MM.1S (cell line): ENCODE measurements at regions not wholly inside any gene's neighbourhood (a gene's known extent, or its start where the extent isn't known, plus 50 kb on each side); places are given as distances from the start of the nearest gene placed in this dataset.

Experiments used
- DNase-seq: peaks from one replicate; pipeline ENCODE4 v3.0.0-alpha.2; 2015
- H2AFZ ChIP-seq: fragments of 300-600 bp; sonication (generic); 2 replicates; pipeline ENCODE4 v1.6.0; 2016; ENCODE audit warnings: antibody characterized with exemption, low read length
- H3F3A ChIP-seq: fragments of 300-600 bp; sonication (generic); 2 replicates; pipeline ENCODE4 v1.6.1; 2016; ENCODE audit warnings: mild to moderate bottlenecking, antibody characterized with exemption, low read length, moderate library complexity, mixed read lengths; ENCODE audit not compliant: insufficient read depth
- H3K27ac ChIP-seq: fragments of 300-600 bp; sonication (generic); 2 replicates; pipeline ENCODE4 v1.5.1; 2016; ENCODE audit warnings: mild to moderate bottlenecking, low read length
- H3K27me3 ChIP-seq: fragments of 300-600 bp; sonication (generic); replicated peaks from 2 replicates; pipeline ENCODE4 v1.6.0; 2016; ENCODE audit warnings: low read length; ENCODE audit not compliant: insufficient read depth
- H3K36me3 ChIP-seq: fragments of 300-600 bp; sonication (generic); replicated peaks from 2 replicates; pipeline ENCODE4 v1.6.1; 2016; ENCODE audit warnings: mild to moderate bottlenecking, low read length, mixed read lengths; ENCODE audit not compliant: insufficient read depth
- H3K4me1 ChIP-seq: fragments of 300-600 bp; sonication (generic); 2 replicates; pipeline ENCODE4 v1.6.1; 2016; ENCODE audit warnings: low read length, mixed read lengths
- H3K4me2 ChIP-seq: fragments of 300-600 bp; sonication (generic); 2 replicates; pipeline ENCODE4 v1.6.0; 2016; ENCODE audit warnings: low read depth, low read length
- H3K4me3 ChIP-seq: fragments of 300-600 bp; sonication (generic); 2 replicates; pipeline ENCODE4 v1.5.1; 2016; ENCODE audit warnings: low read length, mixed read lengths
- H3K79me2 ChIP-seq: fragments of 300-600 bp; sonication (generic); 2 replicates; pipeline ENCODE4 v1.6.1; 2016; ENCODE audit warnings: mixed run types, low read length, mixed read lengths
- H3K9ac ChIP-seq: fragments of 300-600 bp; sonication (generic); 2 replicates; pipeline ENCODE4 v1.6.1; 2016; ENCODE audit warnings: low read length, mixed read lengths
- H3K9me2 ChIP-seq: fragments of 300-600 bp; sonication (generic); replicated peaks from 2 replicates; pipeline ENCODE4 v1.6.1; 2016; ENCODE audit warnings: mild to moderate bottlenecking, low read length, mixed read lengths; ENCODE audit not compliant: insufficient read depth
- H3K9me3 ChIP-seq: fragments of 300-600 bp; sonication (generic); replicated peaks from 2 replicates; pipeline ENCODE4 v1.6.1; 2016; ENCODE audit warnings: mild to moderate bottlenecking, low read length, mixed read lengths; ENCODE audit not compliant: insufficient read depth
- H4K20me1 ChIP-seq: fragments of 300-600 bp; sonication (generic); 2 replicates; pipeline ENCODE4 v1.6.1; 2016; ENCODE audit warnings: mild to moderate bottlenecking, low read length, moderate library complexity, mixed read lengths; ENCODE audit not compliant: insufficient read depth
- EZH2 ChIP-seq: fragments of 300-600 bp; sonication (generic); optimal IDR thresholded peaks from 2 replicates; pipeline ENCODE3; 2017; ENCODE audit warnings: low read depth, mild to moderate bottlenecking, antibody characterized with exemption, low read length, mixed read lengths
- EZH2phosphoT487 ChIP-seq: fragments of 300-600 bp; sonication (generic); IDR thresholded peaks from 2 replicates; pipeline ENCODE4 v1.6.1; 2018; ENCODE audit warnings: antibody characterized with exemption, low read length
- TF ChIP-seq, protein P1 (sequence below): fragments of 300-600 bp; sonication (generic); IDR thresholded peaks from 2 replicates; pipeline ENCODE4 v1.5.1; 2016; ENCODE audit warnings: antibody characterized with exemption, low read length, mixed read lengths

DNA sequence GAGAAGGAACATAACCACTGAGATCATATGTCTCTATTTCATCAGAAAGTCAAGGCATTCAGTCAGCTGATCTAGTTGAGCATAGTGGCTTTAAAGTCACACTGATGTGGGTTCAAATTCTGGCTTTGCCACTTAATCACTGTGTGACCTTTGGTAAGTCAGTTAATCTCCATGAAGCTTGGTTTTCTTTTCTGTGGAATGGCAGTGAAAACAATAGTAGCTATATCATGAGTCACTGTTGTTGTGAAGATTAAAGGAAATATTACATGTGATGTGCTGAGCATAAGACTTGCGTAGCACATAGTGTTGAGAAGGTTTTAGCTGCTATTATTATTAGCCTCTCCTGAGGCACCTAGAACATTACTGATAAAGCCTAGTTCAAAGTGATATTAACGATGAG, 242.2 kb downstream of the FMR1NB start:
- DNase-seq: no peak
- Histone ChIP-seq H4K20me1 (no peaks in the 10 kb centered on the region), H3K4me1 (no peaks in the 10 kb centered on the region), H3K9ac (no peak overlapping the region), H3K36me3 (no peaks in the 10 kb centered on the region), H3K27ac (no peak overlapping the region), H3K9me2 (no peaks in the 10 kb centered on the region), H3K9me3 (no peaks in the 10 kb centered on the region), H3F3A (no peaks in the 10 kb centered on the region), H3K79me2 (no peaks in the 10 kb centered on the region), H3K4me2 (no peak overlapping the region), H3K4me3 (no peak overlapping the region), H3K27me3 (no peaks in the 10 kb centered on the region), H2AFZ (no peak overlapping the region)
- TF ChIP-seq, protein P1, sequence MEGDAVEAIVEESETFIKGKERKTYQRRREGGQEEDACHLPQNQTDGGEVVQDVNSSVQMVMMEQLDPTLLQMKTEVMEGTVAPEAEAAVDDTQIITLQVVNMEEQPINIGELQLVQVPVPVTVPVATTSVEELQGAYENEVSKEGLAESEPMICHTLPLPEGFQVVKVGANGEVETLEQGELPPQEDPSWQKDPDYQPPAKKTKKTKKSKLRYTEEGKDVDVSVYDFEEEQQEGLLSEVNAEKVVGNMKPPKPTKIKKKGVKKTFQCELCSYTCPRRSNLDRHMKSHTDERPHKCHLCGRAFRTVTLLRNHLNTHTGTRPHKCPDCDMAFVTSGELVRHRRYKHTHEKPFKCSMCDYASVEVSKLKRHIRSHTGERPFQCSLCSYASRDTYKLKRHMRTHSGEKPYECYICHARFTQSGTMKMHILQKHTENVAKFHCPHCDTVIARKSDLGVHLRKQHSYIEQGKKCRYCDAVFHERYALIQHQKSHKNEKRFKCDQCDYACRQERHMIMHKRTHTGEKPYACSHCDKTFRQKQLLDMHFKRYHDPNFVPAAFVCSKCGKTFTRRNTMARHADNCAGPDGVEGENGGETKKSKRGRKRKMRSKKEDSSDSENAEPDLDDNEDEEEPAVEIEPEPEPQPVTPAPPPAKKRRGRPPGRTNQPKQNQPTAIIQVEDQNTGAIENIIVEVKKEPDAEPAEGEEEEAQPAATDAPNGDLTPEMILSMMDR: no peak
- TF ChIP-seq EZH2 (no peak), EZH2phosphoT487 (no peak)

DNA sequence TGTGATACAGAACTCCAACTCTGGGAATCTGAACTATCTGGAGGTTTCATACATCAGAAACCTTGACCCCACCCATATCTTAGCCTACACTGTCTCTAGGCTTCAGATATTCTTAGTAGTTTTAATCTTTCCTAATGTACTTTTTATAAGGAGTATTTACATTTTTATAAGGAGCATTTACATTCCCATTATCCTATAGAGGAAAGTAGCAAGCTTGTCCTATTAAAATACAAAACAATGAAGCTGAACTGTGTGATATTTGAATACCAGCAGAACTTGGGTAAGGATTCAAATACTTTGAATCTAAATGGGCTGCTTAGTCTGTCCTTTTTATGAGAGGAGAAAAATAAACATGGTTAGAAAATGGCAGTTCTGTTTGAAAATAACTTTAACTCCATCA, 247.4 kb downstream of the FMR1NB start:
- Histone ChIP-seq H3K79me2 (no peaks in the 10 kb centered on the region), H3K36me3 (no peaks in the 10 kb centered on the region), H3K9me3 (no peaks in the 10 kb centered on the region), H3K4me2 (no peak overlapping the region), H3K27ac (no peak overlapping the region), H3F3A (no peaks in the 10 kb centered on the region), H3K4me1 (no peaks in the 10 kb centered on the region), H3K4me3 (no peak overlapping the region), H2AFZ (no peak overlapping the region), H3K27me3 (no peaks in the 10 kb centered on the region), H3K9me2 (no peaks in the 10 kb centered on the region), H4K20me1 (no peaks in the 10 kb centered on the region), H3K9ac (no peak overlapping the region)
- no peak for TF ChIP-seq EZH2phosphoT487
- TF ChIP-seq EZH2: no peak
- TF ChIP-seq, protein P1: no peak
- no peak for DNase-seq

GRCh38 chrX:148229801-148230303, 248.7 kb downstream of the FMR1NB start:
- no peak overlapping the region for H3K9ac ChIP-seq
- H3F3A ChIP-seq: no peaks in the 10 kb centered on the region
- no peaks in the 10 kb centered on the region for H3K27me3 ChIP-seq
- no peak overlapping the region for H3K4me3 ChIP-seq
- H3K9me2 ChIP-seq: no peaks in the 10 kb centered on the region
- H3K9me3 ChIP-seq: no peaks in the 10 kb centered on the region
- no peaks in the 10 kb centered on the region for H3K79me2 ChIP-seq
- no peaks in the 10 kb centered on the region for H4K20me1 ChIP-seq
- no peak for DNase-seq
- H2AFZ ChIP-seq: no peak overlapping the region
- H3K4me2 ChIP-seq: no peak overlapping the region
- TF ChIP-seq EZH2 (no peak), EZH2phosphoT487 (no peak)
- TF ChIP-seq, protein P1: no peak
- no peak overlapping the region for H3K27ac ChIP-seq
- H3K4me1 ChIP-seq: no peaks in the 10 kb centered on the region
- no peaks in the 10 kb centered on the region for H3K36me3 ChIP-seq
